ENCODE measurements at regions not wholly inside any gene's neighbourhood (a gene's known extent, or its start where the extent isn't known, plus 50 kb on each side); places are given as distances from the start of the nearest gene placed in this dataset.

DNA sequence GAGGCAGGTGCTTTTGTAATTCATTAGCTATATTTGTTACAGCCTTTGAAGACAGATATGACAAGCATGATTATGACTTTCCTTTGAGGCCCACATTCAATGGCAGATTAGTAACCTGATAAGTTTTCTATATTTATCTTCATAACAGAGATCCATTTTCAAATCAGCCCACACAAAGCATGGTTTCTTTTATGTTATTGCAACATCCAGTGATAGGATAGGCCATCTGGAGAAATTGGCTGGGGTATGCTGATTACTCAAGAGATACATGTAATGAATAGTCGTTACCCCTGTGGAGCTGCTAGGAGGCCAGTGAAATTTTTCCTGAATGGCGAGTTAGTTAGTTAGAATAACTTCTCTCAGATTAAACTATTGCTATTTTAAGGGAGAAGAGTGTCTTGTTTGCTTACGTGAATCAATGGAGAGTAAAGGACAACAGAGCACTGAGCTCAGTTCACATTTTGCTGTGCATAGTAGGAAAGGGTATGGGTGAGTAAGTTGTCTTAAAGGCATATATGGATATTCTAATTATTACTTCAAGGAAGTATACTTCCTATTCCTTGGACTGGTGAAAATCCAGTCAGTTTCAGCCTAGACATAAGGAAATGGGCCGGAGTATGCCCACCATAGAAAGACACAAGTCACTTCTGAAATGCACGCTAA lies 79.2 kb upstream of the DKK2 start:
- no peak for DNase-seq
- Histone ChIP-seq H3K4me3 (no peak overlapping the region), H3K27ac (no peak overlapping the region), H3K4me1 (no peaks in the 10 kb centered on the region), H3K27me3 (ENCODE audit: low read depth) (no peaks in the 10 kb centered on the region), H3K36me3 (no peaks in the 10 kb centered on the region), H3K9me3 (peaks cover 3% of the 10 kb centered on the region)
- no peak for ATAC-seq
- TF ChIP-seq, protein P1, sequence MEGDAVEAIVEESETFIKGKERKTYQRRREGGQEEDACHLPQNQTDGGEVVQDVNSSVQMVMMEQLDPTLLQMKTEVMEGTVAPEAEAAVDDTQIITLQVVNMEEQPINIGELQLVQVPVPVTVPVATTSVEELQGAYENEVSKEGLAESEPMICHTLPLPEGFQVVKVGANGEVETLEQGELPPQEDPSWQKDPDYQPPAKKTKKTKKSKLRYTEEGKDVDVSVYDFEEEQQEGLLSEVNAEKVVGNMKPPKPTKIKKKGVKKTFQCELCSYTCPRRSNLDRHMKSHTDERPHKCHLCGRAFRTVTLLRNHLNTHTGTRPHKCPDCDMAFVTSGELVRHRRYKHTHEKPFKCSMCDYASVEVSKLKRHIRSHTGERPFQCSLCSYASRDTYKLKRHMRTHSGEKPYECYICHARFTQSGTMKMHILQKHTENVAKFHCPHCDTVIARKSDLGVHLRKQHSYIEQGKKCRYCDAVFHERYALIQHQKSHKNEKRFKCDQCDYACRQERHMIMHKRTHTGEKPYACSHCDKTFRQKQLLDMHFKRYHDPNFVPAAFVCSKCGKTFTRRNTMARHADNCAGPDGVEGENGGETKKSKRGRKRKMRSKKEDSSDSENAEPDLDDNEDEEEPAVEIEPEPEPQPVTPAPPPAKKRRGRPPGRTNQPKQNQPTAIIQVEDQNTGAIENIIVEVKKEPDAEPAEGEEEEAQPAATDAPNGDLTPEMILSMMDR (IDR thresholded peaks at IDR 0.05) = no peak
- intact Hi-C loops (cut with DNase I) = no loop called here

DNA sequence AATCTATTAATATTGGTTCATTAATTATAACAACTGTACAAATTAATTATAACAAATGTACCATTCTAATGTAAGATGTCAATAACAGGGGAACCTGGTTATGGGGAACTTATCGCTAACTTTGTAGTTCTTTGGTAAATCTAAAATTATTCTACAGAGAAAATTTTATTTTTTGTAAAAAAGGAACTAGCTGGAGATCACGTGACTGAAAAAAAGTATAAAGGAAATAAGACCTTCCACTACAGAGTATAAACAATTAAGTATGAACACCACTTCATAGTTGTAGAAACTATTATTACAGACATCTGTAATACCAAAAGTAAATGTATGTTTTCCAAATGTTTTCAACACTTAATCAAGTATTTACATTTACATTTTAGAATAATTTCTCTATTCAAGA lies 77.9 kb upstream of the DKK2 start:
- no peaks in the 10 kb centered on the region for H3K36me3 ChIP-seq
- H3K27me3 ChIP-seq (ENCODE audit: low read depth) = no peaks in the 10 kb centered on the region
- DNase-seq = no peak
- no peak for ATAC-seq
- no peak overlapping the region for H3K4me3 ChIP-seq
- H3K9me3 ChIP-seq = peaks cover 3% of the 10 kb centered on the region
- intact Hi-C loops (cut with DNase I) = no loop called here
- H3K4me1 ChIP-seq = no peaks in the 10 kb centered on the region
- TF ChIP-seq, protein P1 (IDR thresholded peaks at IDR 0.05) = no peak
- no peak overlapping the region for H3K27ac ChIP-seq

DNA sequence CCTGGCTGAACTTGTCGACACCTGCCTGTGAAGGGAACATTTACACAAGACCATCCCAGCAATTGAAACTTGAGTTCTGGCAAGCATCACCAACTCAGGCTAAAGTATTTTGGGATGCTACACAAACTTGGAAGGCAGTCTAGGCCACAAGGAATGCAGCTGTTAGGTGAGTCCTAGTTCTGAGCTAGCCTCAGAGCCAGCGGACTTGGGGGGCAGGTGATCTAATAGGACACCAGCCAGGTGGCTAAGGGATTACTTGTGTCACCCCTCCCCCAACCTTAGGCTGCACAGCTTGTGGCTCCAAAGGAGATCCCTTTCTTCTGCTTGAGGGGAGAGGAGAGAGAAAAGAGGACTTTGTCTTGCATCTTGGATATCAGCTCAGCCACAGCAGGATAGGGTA lies 62.3 kb upstream of the DKK2 start:
- DNase-seq (no peak), ATAC-seq (no peak)
- Histone ChIP-seq H3K27me3 (ENCODE audit: low read depth) (no peaks in the 10 kb centered on the region), H3K36me3 (no peaks in the 10 kb centered on the region), H3K9me3 (no peaks in the 10 kb centered on the region), H3K4me1 (no peaks in the 10 kb centered on the region), H3K4me3 (no peak overlapping the region), H3K27ac (no peak overlapping the region)
- TF ChIP-seq, protein P1 (IDR thresholded peaks at IDR 0.05) = no peak
- intact Hi-C loops (cut with DNase I) = no loop called here

DNA sequence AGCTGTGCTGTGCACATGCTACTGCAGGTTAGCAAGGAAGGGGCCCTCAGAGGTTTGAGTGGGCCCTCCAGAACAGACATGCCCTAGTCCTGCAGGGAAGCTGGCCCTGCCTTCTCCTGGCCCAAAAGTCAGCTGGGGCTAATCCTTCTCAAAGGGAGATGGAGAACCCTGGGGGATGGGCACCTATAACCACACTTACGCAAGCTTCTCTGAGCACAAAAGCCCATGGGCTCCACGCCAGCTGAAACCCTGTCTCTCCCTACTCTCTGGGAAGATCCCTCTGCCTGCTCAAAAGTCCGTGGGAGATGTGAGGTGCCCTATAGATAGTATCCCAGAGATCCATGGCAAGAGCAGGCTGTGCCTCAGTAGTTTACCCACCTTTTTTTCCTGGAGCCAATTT lies 58.9 kb upstream of the DKK2 start:
- Histone ChIP-seq H3K4me1 (no peaks in the 10 kb centered on the region), H3K36me3 (no peaks in the 10 kb centered on the region), H3K27ac (no peak overlapping the region), H3K9me3 (no peaks in the 10 kb centered on the region), H3K4me3 (no peak overlapping the region), H3K27me3 (ENCODE audit: low read depth) (no peaks in the 10 kb centered on the region)
- TF ChIP-seq, protein P1 (IDR thresholded peaks at IDR 0.05) = no peak
- ATAC-seq = peak in 1 of 2 donors; percentile 15
- intact Hi-C loops (cut with DNase I) = no loop called here
- no peak for DNase-seq

DNA sequence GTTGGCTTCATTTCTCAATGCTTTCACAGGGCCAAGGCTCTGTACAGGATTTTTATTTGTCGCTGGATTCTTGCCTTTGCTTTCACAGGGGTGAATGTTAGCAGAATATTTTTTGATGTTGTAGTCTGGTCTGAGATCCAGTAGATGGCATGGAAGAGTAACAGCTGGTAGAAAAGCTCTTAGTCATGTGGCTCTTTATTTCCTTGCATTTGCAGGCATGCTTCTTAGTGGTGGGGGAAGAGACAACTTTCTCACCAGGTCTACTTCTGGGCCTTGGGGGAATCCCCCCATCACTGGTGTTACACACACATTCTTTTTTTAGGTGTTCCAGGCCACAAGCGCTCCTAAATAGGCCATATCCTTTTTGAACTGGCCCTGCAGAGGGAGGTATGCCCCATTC lies 58.2 kb upstream of the DKK2 start:
- H3K9me3 ChIP-seq = no peaks in the 10 kb centered on the region
- no peaks in the 10 kb centered on the region for H3K36me3 ChIP-seq
- DNase-seq = no peak
- intact Hi-C loops (cut with DNase I) = no loop called here
- H3K4me3 ChIP-seq = no peak overlapping the region
- no peaks in the 10 kb centered on the region for H3K27me3 ChIP-seq (ENCODE audit: low read depth)
- H3K27ac ChIP-seq = no peak overlapping the region
- no peaks in the 10 kb centered on the region for H3K4me1 ChIP-seq
- ATAC-seq = no peak
- TF ChIP-seq, protein P1 (IDR thresholded peaks at IDR 0.05) = no peak

Measured in lower lobe of right lung (tissue), 2 donors.